Mammary epithelial cell (primary cell): ENCODE measurements at regions not wholly inside any gene's neighbourhood (a gene's known extent, or its start where the extent isn't known, plus 50 kb on each side); places are given as distances from the start of the nearest gene placed in this dataset.

Source experiments
- EZH2 ChIP-seq: IDR thresholded peaks from 2 replicates; pipeline ENCODE4 v1.6.1; 2012; ENCODE audit warnings: low read length, inconsistent platforms, borderline replicate concordance
- TF ChIP-seq, protein P1 (sequence below), 2 donors: IDR thresholded peaks in 1 of 2; conservative IDR thresholded peaks in 1 of 2; 2 replicates each; pipeline ENCODE4 v1.5.1; 2011 to 2012; ENCODE audit warnings: inconsistent platforms in 2 of 2, low read length in 2 of 2, mild to moderate bottlenecking in 2 of 2, control low read depth in 1 of 2, low read depth in 1 of 2; ENCODE audit not compliant: insufficient read depth in 1 of 2; ENCODE audit errors: extremely low read depth in 1 of 2

DNA sequence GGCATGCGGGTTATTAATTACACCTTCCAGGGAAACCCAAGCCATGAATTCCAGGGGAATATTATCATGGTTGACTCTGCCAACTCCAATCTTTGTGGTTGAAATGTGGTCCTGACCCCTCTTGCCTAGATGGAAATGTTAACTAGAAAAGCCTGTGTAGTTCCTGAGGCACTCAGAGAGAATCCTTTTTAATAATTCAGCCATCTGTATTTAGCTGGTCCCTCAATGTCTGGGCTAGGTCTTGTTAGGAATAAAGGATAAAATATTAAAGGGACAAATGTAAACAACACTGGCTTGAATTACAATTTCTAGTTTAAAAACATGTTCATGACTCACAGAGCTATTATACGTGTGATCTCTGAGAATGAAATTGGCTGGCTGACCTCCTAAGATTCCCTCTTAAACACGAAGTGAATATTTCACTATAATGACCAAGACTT is 435.2 kb upstream of the SUCLG2 start:
- TF ChIP-seq, protein P1, sequence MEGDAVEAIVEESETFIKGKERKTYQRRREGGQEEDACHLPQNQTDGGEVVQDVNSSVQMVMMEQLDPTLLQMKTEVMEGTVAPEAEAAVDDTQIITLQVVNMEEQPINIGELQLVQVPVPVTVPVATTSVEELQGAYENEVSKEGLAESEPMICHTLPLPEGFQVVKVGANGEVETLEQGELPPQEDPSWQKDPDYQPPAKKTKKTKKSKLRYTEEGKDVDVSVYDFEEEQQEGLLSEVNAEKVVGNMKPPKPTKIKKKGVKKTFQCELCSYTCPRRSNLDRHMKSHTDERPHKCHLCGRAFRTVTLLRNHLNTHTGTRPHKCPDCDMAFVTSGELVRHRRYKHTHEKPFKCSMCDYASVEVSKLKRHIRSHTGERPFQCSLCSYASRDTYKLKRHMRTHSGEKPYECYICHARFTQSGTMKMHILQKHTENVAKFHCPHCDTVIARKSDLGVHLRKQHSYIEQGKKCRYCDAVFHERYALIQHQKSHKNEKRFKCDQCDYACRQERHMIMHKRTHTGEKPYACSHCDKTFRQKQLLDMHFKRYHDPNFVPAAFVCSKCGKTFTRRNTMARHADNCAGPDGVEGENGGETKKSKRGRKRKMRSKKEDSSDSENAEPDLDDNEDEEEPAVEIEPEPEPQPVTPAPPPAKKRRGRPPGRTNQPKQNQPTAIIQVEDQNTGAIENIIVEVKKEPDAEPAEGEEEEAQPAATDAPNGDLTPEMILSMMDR (conservative IDR thresholded peaks at IDR 0.05 in 1 of 2, IDR thresholded peaks at IDR 0.05 in 1 of 2; ENCODE audit: extremely low read depth in 1 of 2, insufficient read depth in 1 of 2, low read depth in 1 of 2, low read length in 2 of 2) = no peak
- TF ChIP-seq EZH2 = no peak
